Stimulated activated CD4-positive, alpha-beta T cell treated with anti-CD3 and anti-CD28 coated beads, Interleukin-15, amount 100 ng/mL, for 24 hours (primary cell): ENCODE measurements at regions not wholly inside any gene's neighbourhood (a gene's known extent, or its start where the extent isn't known, plus 50 kb on each side); places are given as distances from the start of the nearest gene placed in this dataset.
"Not testable (repeated sequence)": the region's sequence is repeated elsewhere in the genome, so short reads cannot be mapped to it uniquely, and the experiment has no call there.

ENCODE experiments used
- DNase-seq: peaks from one replicate; pipeline ENCODE4 v3.0.0-alpha.2; 2020

- not testable (repeated sequence) for DNase-seq
Measured at GRCh38 chr1:245061808-245062207, 93.0 kb upstream of the KIF26B start.

DNA sequence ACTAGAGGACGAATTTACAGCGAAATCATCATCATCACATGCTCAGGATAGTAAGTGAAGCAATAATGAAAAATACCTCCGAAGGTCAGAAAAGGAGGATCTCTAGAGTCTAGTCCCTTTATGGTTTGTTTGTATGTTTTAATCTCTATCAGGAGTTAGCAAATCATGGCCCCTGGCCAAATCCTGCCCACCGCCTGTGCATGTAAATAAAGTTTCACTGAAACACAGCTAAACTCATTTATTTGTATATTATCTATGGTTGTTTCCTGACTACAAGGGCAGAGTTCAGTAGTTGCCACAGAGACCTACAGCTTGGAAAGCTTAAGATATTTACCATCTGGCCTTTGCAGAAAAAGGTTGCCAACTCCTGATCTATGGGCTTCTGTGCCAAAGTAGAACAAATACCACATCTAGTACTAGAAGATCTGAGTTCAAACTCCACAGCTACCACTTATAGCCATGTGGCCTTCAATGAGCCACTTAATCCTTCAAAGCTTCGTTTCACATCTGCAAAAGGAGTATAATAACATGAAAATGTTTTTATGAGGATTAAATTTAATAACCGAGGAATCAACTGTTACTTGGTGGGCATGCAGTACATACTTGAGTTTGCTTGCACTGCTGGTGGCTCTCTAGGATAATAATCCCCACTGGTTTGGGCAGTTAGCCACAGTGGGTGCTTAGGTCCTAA is 94.0 kb upstream of the KIF26B start:
- DNase-seq: no peak

DNA sequence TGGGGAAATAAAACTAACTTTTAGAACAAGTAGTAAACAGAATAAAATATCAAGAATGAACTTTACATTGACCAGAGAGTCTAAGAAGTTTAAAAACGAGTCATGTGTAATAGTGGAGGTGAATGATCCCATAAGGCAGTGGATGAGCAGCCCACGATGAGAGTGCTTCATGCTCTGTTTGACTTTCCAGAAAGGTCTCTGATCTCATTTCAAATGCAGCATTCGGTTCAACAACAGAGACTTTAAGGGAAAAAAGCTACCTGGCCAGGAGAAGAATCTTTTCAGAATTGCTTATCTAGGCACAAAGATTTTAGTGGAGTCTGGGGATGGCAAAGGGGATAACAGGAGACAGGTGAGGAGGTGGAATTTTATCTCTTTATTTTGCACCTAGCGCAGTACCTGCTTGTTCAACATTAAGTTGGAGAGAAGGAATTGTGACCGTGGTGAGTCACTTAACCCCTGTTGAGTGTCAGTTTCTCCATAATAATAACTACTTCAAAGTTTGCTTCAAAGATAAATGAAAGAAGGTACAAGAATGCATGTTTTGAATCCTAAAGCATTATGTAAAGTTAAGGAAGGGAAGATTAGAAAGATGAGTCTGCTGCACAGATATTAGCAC is 94.9 kb upstream of the KIF26B start:
- no peak for DNase-seq

DNA sequence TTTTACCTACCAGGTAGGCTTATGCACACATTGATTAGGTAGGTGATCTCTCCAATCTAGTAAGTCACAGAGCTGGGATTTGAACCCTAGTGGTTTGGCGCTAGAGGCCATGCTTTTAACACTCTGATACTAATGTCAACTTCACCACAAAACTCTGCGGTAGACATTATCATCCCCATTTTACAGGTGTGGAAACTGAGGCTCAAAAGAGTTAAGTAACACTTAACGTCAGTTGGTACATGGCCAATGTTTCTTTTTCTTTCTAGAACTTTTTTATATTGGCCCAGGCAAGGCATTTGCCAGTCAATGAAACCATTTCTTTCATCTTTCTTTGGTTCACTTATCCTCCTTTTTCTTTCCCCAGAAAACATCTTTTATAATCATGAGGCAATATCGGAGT is 95.9 kb upstream of the KIF26B start:
- no peak for DNase-seq

- DNase-seq: no peak
Measured at GRCh38 chr1:245058436-245058835, 96.3 kb upstream of the KIF26B start.

- no peak for DNase-seq
Measured at GRCh38 chr1:245056913-245057312, 97.9 kb upstream of the KIF26B start.

DNA sequence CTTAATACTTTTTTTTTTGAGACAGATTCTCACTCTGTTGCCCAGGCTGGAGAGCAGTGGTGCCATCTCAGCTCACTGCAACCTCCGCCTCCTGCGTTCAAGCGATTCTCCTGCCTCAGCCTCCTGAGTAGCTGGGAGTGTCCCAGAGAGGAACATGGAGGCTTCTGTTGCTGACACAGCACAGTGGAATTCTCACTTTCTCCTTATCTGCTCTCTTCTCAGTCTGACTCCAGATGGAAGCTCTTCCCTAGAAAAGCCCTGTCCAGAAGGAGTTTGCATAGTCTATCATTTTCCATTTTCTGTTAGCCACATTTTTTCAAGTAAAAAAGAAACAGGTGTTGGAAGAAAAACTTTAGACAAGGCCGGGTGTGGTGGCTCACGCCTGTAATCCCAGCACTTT is 98.5 kb upstream of the KIF26B start:
- DNase-seq: not testable (repeated sequence)

- no peak for DNase-seq
Measured at GRCh38 chr1:245055752-245056151, 99.0 kb upstream of the KIF26B start.

- DNase-seq: no peak
Measured at GRCh38 chr1:245054507-245055270, 100.1 kb upstream of the KIF26B start.

GRCh38 chr1:245054105-245054504 is 100.7 kb upstream of the KIF26B start:
- no peak for DNase-seq

GRCh38 chr1:245052258-245052657 is 102.5 kb upstream of the KIF26B start:
- no peak for DNase-seq

DNA sequence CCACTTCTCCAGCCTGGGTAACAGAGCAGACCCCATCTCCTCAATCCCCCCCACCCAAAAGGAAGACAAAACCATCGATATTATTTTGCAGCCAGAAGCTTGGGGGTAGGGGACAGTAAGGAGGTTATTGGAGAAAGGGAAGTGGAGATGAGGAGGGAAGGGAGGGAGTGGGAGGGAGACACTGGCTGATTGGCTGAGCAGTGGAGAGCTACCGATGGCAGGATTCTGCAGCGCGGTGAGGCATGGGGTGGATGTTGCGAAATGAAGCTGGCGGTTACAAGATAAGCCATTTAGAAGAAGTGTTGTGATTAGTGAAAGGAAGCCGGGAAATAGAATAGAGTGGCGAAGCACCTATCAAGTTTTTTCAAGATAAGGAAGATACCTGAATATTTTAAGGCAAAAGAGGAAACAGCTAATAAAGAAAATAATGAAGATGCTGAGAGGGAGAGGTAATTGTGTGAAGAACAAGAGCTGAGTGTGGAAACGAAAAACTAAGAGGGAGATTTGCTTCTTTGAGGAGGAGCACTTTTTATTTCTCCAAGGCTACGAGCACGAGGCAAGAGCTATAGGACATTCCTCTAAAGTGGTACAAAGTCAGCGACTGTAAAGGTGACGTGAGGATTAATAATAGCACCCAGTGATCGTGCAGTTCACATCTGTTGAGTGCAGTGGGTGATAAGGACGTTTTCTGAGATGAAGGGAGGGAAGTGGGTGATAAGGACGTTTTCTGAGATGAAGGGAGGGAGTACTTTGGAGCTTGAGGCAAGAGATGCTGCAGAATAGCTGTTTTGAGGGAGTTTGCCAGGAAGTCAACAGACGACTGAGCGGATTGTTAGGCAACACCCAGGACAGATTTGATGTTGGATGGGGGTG is 103.2 kb upstream of the KIF26B start:
- DNase-seq: peak; percentile 44

DNA sequence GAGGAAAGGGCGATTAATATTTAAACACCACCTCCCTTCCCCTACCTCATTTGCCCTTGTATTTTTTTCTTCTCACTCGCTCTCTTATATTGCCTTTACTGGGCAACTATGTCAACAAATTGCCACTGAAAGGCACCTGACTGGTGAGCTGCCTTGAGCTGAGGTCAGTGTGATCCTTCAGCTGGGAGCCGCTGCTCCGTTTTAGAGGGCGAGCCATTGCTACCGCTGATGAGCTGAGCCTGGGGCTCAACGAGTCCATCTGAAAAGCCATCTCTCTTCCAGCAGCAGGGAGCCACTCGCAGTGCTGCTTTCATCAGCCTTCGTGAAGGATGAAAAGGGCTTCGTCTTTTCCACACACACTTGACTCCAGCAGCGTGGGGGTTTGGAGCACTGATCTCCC is 108.0 kb upstream of the KIF26B start:
- no peak for DNase-seq

DNA sequence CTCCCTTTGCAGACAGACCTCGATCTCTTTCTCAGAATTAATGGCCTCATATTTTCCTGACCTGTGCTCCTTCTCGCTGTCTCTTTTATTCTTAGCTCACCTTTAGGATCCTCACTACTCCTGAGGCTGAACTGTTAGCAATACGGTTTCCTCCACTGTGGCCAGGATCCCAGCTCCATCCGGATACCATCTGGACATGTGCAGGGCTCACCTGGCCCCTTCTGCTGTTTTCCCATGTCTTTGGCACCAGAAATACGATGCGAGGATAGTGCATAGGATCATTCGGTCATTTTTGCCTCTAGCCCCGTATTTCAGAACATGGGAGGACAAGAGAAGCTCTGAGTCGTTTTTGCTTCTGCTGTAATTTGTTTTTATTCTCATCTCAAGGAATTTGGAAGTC is 108.5 kb upstream of the KIF26B start:
- DNase-seq: no peak

GRCh38 chr1:245045087-245045881 is 109.5 kb upstream of the KIF26B start:
- no peak for DNase-seq

DNA sequence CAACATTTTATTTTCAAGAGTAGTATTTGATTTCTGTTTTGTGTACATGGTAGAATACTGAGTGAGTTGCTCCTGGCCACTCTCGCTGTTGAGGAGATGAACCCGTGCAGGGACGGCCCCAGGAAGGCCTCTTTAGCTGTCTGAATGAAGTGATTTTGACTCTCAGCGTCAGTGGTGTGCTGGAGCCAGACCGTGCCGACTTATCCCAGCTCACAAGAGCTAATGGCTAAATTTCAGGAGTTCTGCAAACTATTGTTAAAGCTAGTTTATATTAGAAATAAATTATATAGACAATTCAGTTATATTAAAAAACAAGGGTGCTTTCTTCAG is 111.2 kb upstream of the KIF26B start:
- no peak for DNase-seq

GRCh38 chr1:245041058-245041698 is 113.6 kb upstream of the KIF26B start:
- DNase-seq: no peak

DNA sequence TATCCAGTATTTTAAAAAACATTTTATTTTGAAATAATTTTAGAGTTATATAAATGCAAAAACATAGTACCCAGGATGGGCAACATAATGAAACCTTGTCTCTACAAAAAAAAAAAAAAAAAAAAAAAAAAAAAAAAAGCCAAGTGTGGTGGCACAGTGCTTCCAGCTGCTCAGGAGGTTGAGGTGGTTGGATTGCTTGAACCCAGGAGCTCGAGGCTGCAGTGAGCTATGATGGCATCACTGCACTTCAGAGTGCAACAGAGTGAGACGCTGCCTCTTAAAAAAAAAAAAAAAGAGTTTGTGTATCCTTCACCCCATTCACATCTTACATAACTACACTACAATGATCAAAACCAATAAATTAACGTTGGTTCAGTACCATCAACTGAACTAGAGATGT is 115.6 kb upstream of the KIF26B start:
- no peak for DNase-seq

GRCh38 chr1:245036102-245036501 is 118.7 kb upstream of the KIF26B start:
- no peak for DNase-seq

DNA sequence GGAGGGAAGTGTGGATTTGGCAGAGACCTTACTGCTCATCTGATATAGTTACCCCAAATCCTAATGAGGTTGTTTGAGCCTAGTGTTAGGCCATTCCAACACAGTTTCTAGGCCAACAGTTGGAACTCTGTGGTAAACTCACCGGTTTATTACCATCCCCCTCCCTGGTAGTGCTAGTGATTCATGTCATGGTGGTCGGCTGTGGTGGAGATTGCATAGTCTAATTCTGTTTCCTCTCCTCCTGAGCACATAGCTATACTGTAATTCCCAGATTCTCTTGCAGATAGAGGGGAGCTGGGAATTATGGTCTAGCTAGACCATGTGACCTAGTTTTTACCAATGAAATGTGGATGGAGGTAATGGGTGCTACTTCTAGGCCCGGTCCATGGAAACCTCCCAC is 123.7 kb upstream of the KIF26B start:
- no peak for DNase-seq

GRCh38 chr1:245026247-245026646 is 128.5 kb upstream of the KIF26B start:
- DNase-seq: no peak

GRCh38 chr1:245025525-245025924 is 129.3 kb upstream of the KIF26B start:
- DNase-seq: no peak
